B cell (primary cell): ENCODE measurements at regions not wholly inside any gene's neighbourhood (a gene's known extent, or its start where the extent isn't known, plus 50 kb on each side); places are given as distances from the start of the nearest gene placed in this dataset.

Experiments used
- ATAC-seq: fragments of 200-7000 bp; cut with Tn5 transposase; one replicate; pipeline ENCODE4 v1.10.0; 2021; ENCODE audit warnings: low read depth, mild to moderate bottlenecking, moderate number of reproducible peaks, moderate library complexity
- CTCF ChIA-PET: fragments of 350-600 bp; sonication (Branson Sonifier 250); formaldehyde crosslinking; loops from one replicate; lab custom pipeline; 2021; ENCODE audit warnings: antibody characterized with exemption, inconsistent platforms; lab: Charles Lee
- POLR2A ChIA-PET: fragments of 350-600 bp; sonication (Branson Sonifier 250); formaldehyde crosslinking; loops from one replicate; lab custom pipeline; 2021; ENCODE audit warnings: antibody characterized with exemption; lab: Charles Lee
- DNase-seq: peaks from one replicate; pipeline ENCODE4 v3.0.0; 2013
- H2AFZ ChIP-seq: 2 replicates; pipeline ENCODE4 v1.6.1; 2012; ENCODE audit warnings: mild to moderate bottlenecking, low read depth, low read length; ENCODE audit not compliant: insufficient read depth, poor library complexity, severe bottlenecking
- H3K27ac ChIP-seq, 2 donors: 1 replicate in 1 of 2; 2 replicates in 1 of 2; pipeline ENCODE4 v1.5.1; 2012 to 2013; ENCODE audit warnings: low read length in 2 of 2, mild to moderate bottlenecking in 2 of 2, moderate library complexity in 1 of 2
- H3K27me3 ChIP-seq, 4 experiments: fragments of 200-600 bp in 1 of 4; sonication (generic) in 1 of 4; replicated peaks in 1 of 4; 1 replicate in 2 of 4; 2 replicates in 2 of 4; pipeline versions ENCODE4 v1.6.1 to v1.7.0; 2013 to 2016; ENCODE audit warnings: low read length in 3 of 4, mild to moderate bottlenecking in 2 of 4, mixed read lengths in 1 of 4, moderate library complexity in 1 of 4; ENCODE audit not compliant: insufficient read depth in 4 of 4, control insufficient read depth in 3 of 4; ENCODE audit errors: control extremely low read depth in 1 of 4
- H3K36me3 ChIP-seq, 2 experiments: replicated peaks in 1 of 2; 1 replicate in 1 of 2; 2 replicates in 1 of 2; pipeline versions ENCODE4 v1.6.1 to v1.7.1; 2013; ENCODE audit warnings: low read length in 1 of 2; ENCODE audit not compliant: insufficient read depth in 2 of 2, control insufficient read depth in 1 of 2; ENCODE audit errors: control extremely low read depth in 1 of 2, extremely low read depth in 1 of 2
- H3K4me1 ChIP-seq, 2 donors: fragments of 200-600 bp in 1 of 2; sonication (generic) in 1 of 2; 1 replicate in 1 of 2; 2 replicates in 1 of 2; pipeline versions ENCODE4 v1.5.1 to v1.6.1; 2013 to 2017; ENCODE audit warnings: low read length in 2 of 2; ENCODE audit not compliant: control insufficient read depth in 2 of 2, insufficient read depth in 2 of 2
- H3K4me2 ChIP-seq: replicated peaks from 2 replicates; pipeline ENCODE3; 2012; ENCODE audit warnings: mild to moderate bottlenecking, low read depth, low read length; ENCODE audit not compliant: poor library complexity, severe bottlenecking
- H3K4me3 ChIP-seq, 5 experiments: fragments of 200-600 bp in 1 of 5; sonication (generic) in 1 of 5; 1 replicate in 3 of 5; 2 replicates in 2 of 5; pipeline versions ENCODE4 v1.5.1 to v1.7.0; 2011 to 2016; ENCODE audit warnings: low read length in 4 of 5, mild to moderate bottlenecking in 4 of 5, low read depth in 2 of 5, control low read depth in 1 of 5, moderate library complexity in 1 of 5; ENCODE audit not compliant: insufficient read depth in 1 of 5; ENCODE audit errors: control extremely low read depth in 1 of 5, extremely low read depth in 1 of 5
- H3K79me2 ChIP-seq: fragments of 200-600 bp; sonication (generic); one replicate; pipeline ENCODE4 v1.6.0; 2016; ENCODE audit warnings: low read length; ENCODE audit not compliant: control insufficient read depth, insufficient read depth
- H3K9ac ChIP-seq: fragments of 200-600 bp; sonication (generic); 2 replicates; pipeline ENCODE4 v1.6.1; 2017; ENCODE audit warnings: mild to moderate bottlenecking, low read length, moderate library complexity
- H3K9me3 ChIP-seq, 3 donors: one replicate each; pipeline versions ENCODE4 v1.6.1 to v1.7.1; 2013; ENCODE audit warnings: low read length in 2 of 3; ENCODE audit not compliant: control insufficient read depth in 2 of 3, insufficient read depth in 1 of 3; ENCODE audit errors: control extremely low read depth in 1 of 3
- H4K20me1 ChIP-seq: 2 replicates; pipeline ENCODE4 v1.6.0; 2012; ENCODE audit warnings: mild to moderate bottlenecking, low read length; ENCODE audit not compliant: insufficient read depth, control insufficient read depth, poor library complexity, severe bottlenecking
- H3K27ac Mint-ChIP-seq: one replicate; pipeline ENCODE4 v1.8.0; 2021; ENCODE audit warnings: mixed read lengths
- H3K27me3 Mint-ChIP-seq: one replicate; pipeline ENCODE4 v1.8.0; 2021; ENCODE audit warnings: mixed read lengths
- H3K4me1 Mint-ChIP-seq: one replicate; pipeline ENCODE4 v1.8.0; 2021; ENCODE audit warnings: mixed read lengths
- H3K4me3 Mint-ChIP-seq: one replicate; pipeline ENCODE4 v1.8.0; 2021; ENCODE audit warnings: mixed read lengths
- H3K9me3 Mint-ChIP-seq: one replicate; pipeline ENCODE4 v1.8.0; 2022; ENCODE audit warnings: mixed read lengths; ENCODE audit not compliant: insufficient read depth
- EZH2 ChIP-seq: IDR thresholded peaks from 2 replicates; pipeline ENCODE4 v1.6.1; 2012; ENCODE audit warnings: borderline replicate concordance, low read depth, mild to moderate bottlenecking, moderate library complexity, low read length; ENCODE audit not compliant: insufficient read depth, poor library complexity, severe bottlenecking
- WGBS: methylation state at CpG from one replicate; pipeline ENCODE4 v1.1.5; 2013; ENCODE audit warnings: missing lambda C conversion rate; ENCODE audit not compliant: insufficient coverage; 5-methylcytosine and 5-hydroxymethylcytosine counted together
- intact Hi-C: fragments of 100-400 bp; cut with micrococcal nuclease; formaldehyde crosslinking; loops from one replicate; pipeline ENCODE4 v1.10.0; 2022
- TF ChIP-seq, protein P1 (sequence below): fragments of 200-600 bp; IDR thresholded peaks from one replicate; pipeline ENCODE4 v1.8.0; 2022; ENCODE audit warnings: antibody characterized with exemption, mild to moderate bottlenecking

GRCh38 chrX:150127216-150127615 lies 188.9 kb upstream of the EOLA2 start:
- H3K9me3 ChIP-seq = no peaks in the 10 kb centered on the region
- no peaks in the 10 kb centered on the region for H3K27me3 ChIP-seq
- ChIA-PET POLR2A (no interaction called here), CTCF (no interaction called here)
- TF ChIP-seq, protein P1, sequence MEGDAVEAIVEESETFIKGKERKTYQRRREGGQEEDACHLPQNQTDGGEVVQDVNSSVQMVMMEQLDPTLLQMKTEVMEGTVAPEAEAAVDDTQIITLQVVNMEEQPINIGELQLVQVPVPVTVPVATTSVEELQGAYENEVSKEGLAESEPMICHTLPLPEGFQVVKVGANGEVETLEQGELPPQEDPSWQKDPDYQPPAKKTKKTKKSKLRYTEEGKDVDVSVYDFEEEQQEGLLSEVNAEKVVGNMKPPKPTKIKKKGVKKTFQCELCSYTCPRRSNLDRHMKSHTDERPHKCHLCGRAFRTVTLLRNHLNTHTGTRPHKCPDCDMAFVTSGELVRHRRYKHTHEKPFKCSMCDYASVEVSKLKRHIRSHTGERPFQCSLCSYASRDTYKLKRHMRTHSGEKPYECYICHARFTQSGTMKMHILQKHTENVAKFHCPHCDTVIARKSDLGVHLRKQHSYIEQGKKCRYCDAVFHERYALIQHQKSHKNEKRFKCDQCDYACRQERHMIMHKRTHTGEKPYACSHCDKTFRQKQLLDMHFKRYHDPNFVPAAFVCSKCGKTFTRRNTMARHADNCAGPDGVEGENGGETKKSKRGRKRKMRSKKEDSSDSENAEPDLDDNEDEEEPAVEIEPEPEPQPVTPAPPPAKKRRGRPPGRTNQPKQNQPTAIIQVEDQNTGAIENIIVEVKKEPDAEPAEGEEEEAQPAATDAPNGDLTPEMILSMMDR = no peak
- no peak for TF ChIP-seq EZH2
- peaks cover 2% of the 10 kb centered on the region for H3K27me3 Mint-ChIP-seq
- no peaks in the 10 kb centered on the region for H3K4me1 Mint-ChIP-seq
- H3K27ac Mint-ChIP-seq = no peak overlapping the region
- no peaks in the 10 kb centered on the region for H3K4me1 ChIP-seq
- H3K9ac ChIP-seq = no peak overlapping the region
- DNase-seq (no peak), ATAC-seq (no peak)
- H3K4me3 Mint-ChIP-seq = no peak overlapping the region
- intact Hi-C loops = no loop called here
- H3K4me3 ChIP-seq = no peak overlapping the region
- no peaks in the 10 kb centered on the region for H3K79me2 ChIP-seq
- no peaks in the 10 kb centered on the region for H3K36me3 ChIP-seq
- no peak overlapping the region for H3K4me2 ChIP-seq
- H2AFZ ChIP-seq = no peak overlapping the region
- WGBS = no CpG with 5 or more reads among the region's 3 CpGs
- no peaks in the 10 kb centered on the region for H4K20me1 ChIP-seq
- no peak overlapping the region for H3K27ac ChIP-seq
- no peaks in the 10 kb centered on the region for H3K9me3 Mint-ChIP-seq

DNA sequence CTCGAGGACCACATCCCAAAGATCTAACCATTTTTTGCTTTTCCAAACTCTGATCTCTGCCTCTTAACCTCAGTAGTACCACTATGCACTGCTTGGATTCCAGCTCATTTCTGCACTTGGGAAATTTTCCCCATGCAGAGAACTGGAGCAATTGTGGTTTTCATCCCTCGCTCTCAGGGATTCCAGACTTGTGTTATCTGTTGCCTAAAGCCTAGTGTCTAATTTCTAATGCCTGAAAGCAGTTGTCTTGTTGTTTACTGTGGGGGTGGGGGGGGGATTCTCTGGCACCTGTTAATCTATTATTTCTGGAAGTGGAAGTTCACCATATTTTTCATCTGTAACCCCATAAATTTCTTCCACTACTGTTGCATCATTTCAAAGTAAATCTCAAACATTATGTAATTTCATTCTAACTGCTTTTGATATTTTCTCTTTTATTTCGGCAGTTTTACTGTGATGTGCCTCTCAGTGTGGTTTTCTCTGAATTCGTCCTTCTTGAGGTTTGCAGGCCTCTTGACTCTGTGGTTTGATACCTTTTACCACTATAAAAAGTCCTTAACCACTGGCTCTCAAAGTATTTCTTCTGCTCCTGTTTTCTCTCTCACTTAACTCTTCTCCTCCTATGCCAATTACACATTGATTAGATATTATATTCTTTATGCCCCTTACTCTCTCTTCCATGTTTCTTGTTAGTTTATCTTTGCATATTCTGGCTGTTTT lies 205.6 kb upstream of the EOLA2 start:
- Mint-ChIP-seq H3K27ac (no peak overlapping the region), H3K27me3 (no peaks in the 10 kb centered on the region), H3K4me1 (no peaks in the 10 kb centered on the region), H3K9me3 (no peaks in the 10 kb centered on the region), H3K4me3 (no peak overlapping the region)
- Histone ChIP-seq H3K27me3 (no peaks in the 10 kb centered on the region), H3K4me3 (no peak overlapping the region), H3K79me2 (no peaks in the 10 kb centered on the region), H3K27ac (no peak overlapping the region), H3K4me2 (no peak overlapping the region), H3K4me1 (no peaks in the 10 kb centered on the region), H3K9ac (no peak overlapping the region), H3K9me3 (no peaks in the 10 kb centered on the region), H2AFZ (no peak overlapping the region), H4K20me1 (no peaks in the 10 kb centered on the region), H3K36me3 (no peaks in the 10 kb centered on the region)
- ChIA-PET CTCF (no interaction called here), POLR2A (no interaction called here)
- 100% methylated on average over 1 of the region's 4 CpGs for WGBS
- intact Hi-C loops = no loop called here
- DNase-seq (no peak), ATAC-seq (no peak)
- no peak for TF ChIP-seq EZH2
- TF ChIP-seq, protein P1 = no peak
